Esophagus squamous epithelium (tissue), 5 donors: ENCODE measurements at regions not wholly inside any gene's neighbourhood (a gene's known extent, or its start where the extent isn't known, plus 50 kb on each side); places are given as distances from the start of the nearest gene placed in this dataset.

Experiments
- DNase-seq: peaks from one replicate; lab custom pipeline; 2025; lab: John Stamatoyannopoulos, UW
- H3K27ac ChIP-seq, 4 donors: fragments of 200-600 bp; sonication (generic); one replicate each; pipeline ENCODE4 v1.5.1; 2016 to 2019; ENCODE audit warnings: mild to moderate bottlenecking in 1 of 4
- H3K27me3 ChIP-seq, 4 donors: fragments of 200-600 bp; sonication (generic); 1 replicate in 3 of 4; 2 replicates in 1 of 4; pipeline versions ENCODE4 v1.5.1 to v1.6.0; 2017 to 2021; ENCODE audit warnings: antibody characterized with exemption in 1 of 4
- H3K36me3 ChIP-seq, 3 donors: fragments of 200-600 bp; sonication (generic); one replicate each; pipeline ENCODE4 v1.5.1; 2016 to 2019
- H3K4me1 ChIP-seq, 3 donors: fragments of 200-600 bp; sonication (generic); one replicate each; pipeline ENCODE4 v1.5.1; 2017 to 2019
- H3K4me3 ChIP-seq, 4 donors: fragments of 200-600 bp; sonication (generic); 1 replicate in 3 of 4; 2 replicates in 1 of 4; pipeline ENCODE4 v1.5.1; 2016 to 2019; ENCODE audit warnings: mild to moderate bottlenecking in 2 of 4, moderate library complexity in 1 of 4
- H3K9me3 ChIP-seq, 3 donors: fragments of 200-600 bp; sonication (generic); one replicate each; pipeline ENCODE4 v1.5.1; 2016 to 2019
- CTCF ChIP-seq, 6 experiments: fragments of 450-650 bp in 4 of 6; fragments of 200-600 bp in 2 of 6; sonication (generic) in 2 of 6; IDR thresholded peaks; one replicate each; pipeline ENCODE4 v1.5.1; 2016 to 2019; ENCODE audit warnings: antibody characterized with exemption in 6 of 6, mild to moderate bottlenecking in 4 of 6, moderate library complexity in 4 of 6
- POLR2A ChIP-seq, 4 donors: fragments of 450-650 bp; IDR thresholded peaks; one replicate each; pipeline ENCODE4 v1.6.1; 2017; ENCODE audit warnings: antibody characterized with exemption in 4 of 4, mild to moderate bottlenecking in 4 of 4, moderate library complexity in 3 of 4
- WGBS, 2 donors: methylation state at CpG; one replicate each; pipeline ENCODE4 v1.1.5; 2018; 5-methylcytosine and 5-hydroxymethylcytosine counted together
- intact Hi-C: fragments of 100-400 bp; cut with DNase I; formaldehyde crosslinking; loops from one replicate; pipeline ENCODE4 v1.15.0; 2022
- donor health status: DM: yes; HTN: yes; CAD: no.

- no peak for DNase-seq
- intact Hi-C loops = no loop called here
- no peaks in the 10 kb centered on the region for H3K36me3 ChIP-seq
- H3K27me3 ChIP-seq = peaks cover 0 to 4% (median 0%) of the 10 kb centered on the region in 4 donors
- WGBS, 2 donors = 5 to 12% methylated on average over 2 to 3 of the region's 3 CpGs
- TF ChIP-seq POLR2A (IDR thresholded peaks at IDR 0.05) (no peak), CTCF (IDR thresholded peaks at IDR 0.05) (no peak)
- no peaks in the 10 kb centered on the region for H3K4me1 ChIP-seq
- H3K27ac ChIP-seq = no peak overlapping the region
- H3K4me3 ChIP-seq = no peak overlapping the region
- H3K9me3 ChIP-seq = peaks cover 0 to 9% (median 0%) of the 10 kb centered on the region in 3 donors
Observed at GRCh38 chr7:131898418-131898817, 342.0 kb upstream of the PODXL start.

- Histone ChIP-seq H3K27me3 (peaks cover 0 to 4% (median 0%) of the 10 kb centered on the region in 4 donors), H3K9me3 (peaks cover 0 to 3% (median 0%) of the 10 kb centered on the region in 3 donors), H3K4me1 (no peaks in the 10 kb centered on the region), H3K4me3 (no peak overlapping the region), H3K36me3 (no peaks in the 10 kb centered on the region), H3K27ac (no peak overlapping the region)
- DNase-seq = no peak
- TF ChIP-seq CTCF (IDR thresholded peaks at IDR 0.05) (no peak), POLR2A (IDR thresholded peaks at IDR 0.05) (no peak)
- 66 to 80% methylated on average over 1 to 2 of the region's 2 CpGs for WGBS, 2 donors
- intact Hi-C loops = no loop called here
Observed at GRCh38 chr7:131897790-131898165, 341.4 kb upstream of the PODXL start.

- intact Hi-C loops = no loop called here
- no peaks in the 10 kb centered on the region for H3K9me3 ChIP-seq
- H3K4me1 ChIP-seq = no peaks in the 10 kb centered on the region
- peaks cover 0 to 4% (median 0%) of the 10 kb centered on the region in 4 donors for H3K27me3 ChIP-seq
- H3K27ac ChIP-seq = no peak overlapping the region
- WGBS, 2 donors = 31 to 33% methylated on average over 2 to 6 of the region's 6 CpGs
- H3K4me3 ChIP-seq = no peak overlapping the region
- no peak for DNase-seq
- H3K36me3 ChIP-seq = no peaks in the 10 kb centered on the region
- no peak for TF ChIP-seq POLR2A (IDR thresholded peaks at IDR 0.05)
- TF ChIP-seq CTCF (IDR thresholded peaks at IDR 0.05) = no peak
Observed at GRCh38 chr7:131897016-131897789, 340.8 kb upstream of the PODXL start.

GRCh38 chr7:131896165-131896863 is 339.9 kb upstream of the PODXL start:
- Histone ChIP-seq H3K4me1 (no peaks in the 10 kb centered on the region), H3K4me3 (no peak overlapping the region), H3K36me3 (no peaks in the 10 kb centered on the region), H3K9me3 (no peaks in the 10 kb centered on the region), H3K27ac (no peak overlapping the region), H3K27me3 (peaks cover 0 to 4% (median 0%) of the 10 kb centered on the region in 4 donors)
- WGBS, 2 donors = 46 to 57% methylated on average over 7 of the region's 7 CpGs
- no peak for TF ChIP-seq CTCF (IDR thresholded peaks at IDR 0.05)
- TF ChIP-seq POLR2A (IDR thresholded peaks at IDR 0.05) = no peak
- intact Hi-C loops = no loop called here
- DNase-seq = no peak

- no peak for DNase-seq
- intact Hi-C loops = no loop called here
- Histone ChIP-seq H3K36me3 (no peaks in the 10 kb centered on the region), H3K4me3 (no peak overlapping the region), H3K27ac (no peak overlapping the region), H3K9me3 (no peaks in the 10 kb centered on the region), H3K4me1 (no peaks in the 10 kb centered on the region), H3K27me3 (peaks cover 0 to 4% (median 0%) of the 10 kb centered on the region in 4 donors)
- whole genome bisulfite sequencing, 2 donors = 41 to 80% methylated on average over 1 to 2 of the region's 2 CpGs
- no peak for TF ChIP-seq CTCF (IDR thresholded peaks at IDR 0.05)
- TF ChIP-seq POLR2A (IDR thresholded peaks at IDR 0.05) = no peak
Observed at GRCh38 chr7:131895541-131896164, 339.2 kb upstream of the PODXL start.
